IMR-90 (cell line): ENCODE measurements at regions not wholly inside any gene's neighbourhood (a gene's known extent, or its start where the extent isn't known, plus 50 kb on each side); places are given as distances from the start of the nearest gene placed in this dataset.

Experiments used
- ATAC-seq: fragments of 200-7000 bp; cut with Tn5 transposase; 2 replicates; pipeline ENCODE4 v1.9.1; 2020; ENCODE audit warnings: low read depth, mild to moderate bottlenecking, moderate library complexity
- BruUV-seq: library from RNA; stranded (reverse); fragments of 400-500 nt; replicated peaks from 2 replicates; lab custom pipeline; 2021; lab: Mats Ljungman, UMichigan
- CTCF ChIA-PET: fragments of 300-600 bp; formaldehyde crosslinking; extraction: SDS; loops from one replicate; lab custom pipeline; 2021; ENCODE audit warnings: antibody characterized with exemption; lab: Yijun Ruan, JAX
- POLR2A ChIA-PET: fragments of 300-600 bp; sonication (Branson Sonifier 250); formaldehyde crosslinking; loops from one replicate; lab custom pipeline; 2022; ENCODE audit warnings: antibody characterized with exemption; ENCODE audit not compliant: unreplicated experiment; lab: Charles Lee
- DNase-seq: peaks from one replicate; pipeline ENCODE4 v3.0.0; 2013
- H2AFZ ChIP-seq: replicated peaks from 2 replicates; pipeline ENCODE3; 2013; ENCODE audit warnings: low read length, mild to moderate bottlenecking; ENCODE audit not compliant: poor library complexity
- H2AK5ac ChIP-seq: 2 replicates; pipeline ENCODE4 v1.6.1; 2013; ENCODE audit warnings: low read depth, low read length, inconsistent platforms
- H2AK9ac ChIP-seq: replicated peaks from 2 replicates; pipeline ENCODE3; 2013; ENCODE audit warnings: mild to moderate bottlenecking, low read depth, low read length, moderate library complexity; ENCODE audit not compliant: poor library complexity
- H2BK120ac ChIP-seq: 2 replicates; pipeline ENCODE4 v1.6.1; 2013; ENCODE audit warnings: low read depth, low read length, inconsistent platforms
- H2BK15ac ChIP-seq: 3 replicates; pipeline ENCODE4 v1.6.1; 2013; ENCODE audit warnings: low read depth, low read length, inconsistent platforms
- H2BK20ac ChIP-seq: 2 replicates; pipeline ENCODE4 v1.6.1; 2013; ENCODE audit warnings: low read depth, mild to moderate bottlenecking, inconsistent platforms, low read length, moderate library complexity
- H2BK5ac ChIP-seq: 2 replicates; pipeline ENCODE4 v1.6.1; 2013; ENCODE audit warnings: mild to moderate bottlenecking, low read depth, low read length, inconsistent platforms; ENCODE audit not compliant: poor library complexity, severe bottlenecking
- H3K14ac ChIP-seq: replicated peaks from 2 replicates; pipeline ENCODE4 v1.6.1; 2013; ENCODE audit warnings: low read depth, low read length, inconsistent platforms
- H3K18ac ChIP-seq: 2 replicates; pipeline ENCODE4 v1.6.1; 2013; ENCODE audit warnings: low read depth, low read length, control low read depth
- H3K23ac ChIP-seq: 2 replicates; pipeline ENCODE4 v1.6.1; 2013; ENCODE audit warnings: low read depth, low read length, inconsistent platforms
- H3K27ac ChIP-seq: 2 replicates; pipeline ENCODE4 v1.5.1; 2013; ENCODE audit warnings: mild to moderate bottlenecking, control low read depth, low read length; ENCODE audit not compliant: insufficient read depth
- H3K27me3 ChIP-seq: 2 replicates; pipeline ENCODE4 v1.6.1; 2013; ENCODE audit warnings: low read length; ENCODE audit not compliant: control insufficient read depth, insufficient read depth
- H3K36me3 ChIP-seq: 2 replicates; pipeline ENCODE4 v1.6.1; 2013; ENCODE audit warnings: low read length, mixed read lengths; ENCODE audit not compliant: control insufficient read depth, insufficient read depth
- H3K4ac ChIP-seq: 2 replicates; pipeline ENCODE4 v1.6.1; 2013; ENCODE audit warnings: low read depth, low read length, inconsistent platforms
- H3K4me1 ChIP-seq: 2 replicates; pipeline ENCODE4 v1.6.1; 2013; ENCODE audit warnings: low read length, mixed read lengths; ENCODE audit not compliant: control insufficient read depth, insufficient read depth
- H3K4me2 ChIP-seq: 2 replicates; pipeline ENCODE4 v1.6.1; 2013; ENCODE audit warnings: low read depth, mild to moderate bottlenecking, control low read depth, low read length, moderate library complexity
- H3K4me3 ChIP-seq: 2 replicates; pipeline ENCODE4 v1.5.1; 2013; ENCODE audit warnings: low read depth, mild to moderate bottlenecking, control low read depth, low read length, moderate library complexity; ENCODE audit not compliant: insufficient read depth
- H3K56ac ChIP-seq: 2 replicates; pipeline ENCODE4 v1.6.1; 2013; ENCODE audit warnings: low read length, inconsistent platforms; ENCODE audit not compliant: insufficient read depth; ENCODE audit errors: extremely low read depth
- H3K79me1 ChIP-seq, 2 experiments: 2 replicates each; pipeline ENCODE4 v1.6.1; 2013; ENCODE audit warnings: low read length in 2 of 2, inconsistent platforms in 1 of 2, low read depth in 1 of 2
- H3K9ac ChIP-seq: 2 replicates; pipeline ENCODE4 v1.6.1; 2013; ENCODE audit warnings: low read depth, low read length, control low read depth
- H3K9me1 ChIP-seq: 2 replicates; pipeline ENCODE4 v1.6.1; 2013; ENCODE audit warnings: low read length, inconsistent platforms; ENCODE audit not compliant: insufficient read depth
- H3K9me3 ChIP-seq: 2 replicates; pipeline ENCODE4 v1.6.1; 2013; ENCODE audit warnings: low read length; ENCODE audit not compliant: control insufficient read depth, insufficient read depth
- H4K20me1 ChIP-seq: 2 replicates; pipeline ENCODE4 v1.6.1; 2013; ENCODE audit warnings: low read length, inconsistent platforms; ENCODE audit not compliant: insufficient read depth
- H4K5ac ChIP-seq: 2 replicates; pipeline ENCODE4 v1.6.1; 2013; ENCODE audit warnings: mild to moderate bottlenecking, low read depth, low read length, control low read depth
- H4K8ac ChIP-seq, 2 experiments: 2 replicates each; pipeline ENCODE4 v1.6.1; 2013; ENCODE audit warnings: low read depth in 2 of 2, low read length in 2 of 2, control low read depth in 1 of 2, inconsistent platforms in 1 of 2
- H4K91ac ChIP-seq: 2 replicates; pipeline ENCODE4 v1.6.1; 2013; ENCODE audit warnings: low read depth, low read length, inconsistent platforms; ENCODE audit not compliant: insufficient read depth
- CEBPB ChIP-seq: IDR thresholded peaks from 2 replicates; pipeline ENCODE4 v1.6.1; 2012; ENCODE audit warnings: low read depth, low read length, improper control_type of control experiment
- FOS ChIP-seq: fragments of 150-350 bp; IDR thresholded peaks from 2 replicates; pipeline ENCODE4 v1.6.1; 2016; ENCODE audit warnings: low read depth, low read length
- MAZ ChIP-seq: IDR thresholded peaks from 2 replicates; pipeline ENCODE4 v1.6.1; 2012; ENCODE audit warnings: low read depth, mild to moderate bottlenecking, low read length, improper control_type of control experiment, moderate library complexity, borderline replicate concordance
- RAD21 ChIP-seq: IDR thresholded peaks from 2 replicates; pipeline ENCODE4 v1.6.1; 2012; ENCODE audit warnings: low read length, improper control_type of control experiment
- RFX5 ChIP-seq: IDR thresholded peaks from 2 replicates; pipeline ENCODE4 v1.8.0; 2012; ENCODE audit warnings: low read depth, mild to moderate bottlenecking, low read length, moderate library complexity
- USF2 ChIP-seq: fragments of 150-350 bp; IDR thresholded peaks from 2 replicates; pipeline ENCODE4 v1.6.1; 2017; ENCODE audit warnings: mild to moderate bottlenecking, antibody characterized with exemption, low read length, low read depth
- WGBS, 2 experiments: methylation state at CpG; one replicate each; pipeline versions ENCODE4 v1.1.5 to v1.1.7; 2013; ENCODE audit warnings: missing lambda C conversion rate in 2 of 2; ENCODE audit not compliant: insufficient read length in 1 of 2; ENCODE audit errors: extremely low coverage in 2 of 2; 5-methylcytosine and 5-hydroxymethylcytosine counted together
- dilution Hi-C: fragments of 300-500 bp; cut with HindIII; formaldehyde crosslinking; loops from one replicate; pipeline ENCODE4 v1.14.3; 2018; ENCODE audit warnings: low sequenced_read_pairs; ENCODE audit not compliant: unreplicated experiment
- in situ Hi-C: fragments of 300-500 bp; cut with MboI; formaldehyde crosslinking; loops from 3 replicates; pipeline ENCODE4 v1.14.3; 2019; ENCODE audit warnings: low sequenced_read_pairs, inconsistent platforms, mixed read lengths
- intact Hi-C: fragments of 100-400 bp; cut with micrococcal nuclease; formaldehyde crosslinking; loops from 2 replicates; pipeline ENCODE4 v1.10.0; 2022

DNA sequence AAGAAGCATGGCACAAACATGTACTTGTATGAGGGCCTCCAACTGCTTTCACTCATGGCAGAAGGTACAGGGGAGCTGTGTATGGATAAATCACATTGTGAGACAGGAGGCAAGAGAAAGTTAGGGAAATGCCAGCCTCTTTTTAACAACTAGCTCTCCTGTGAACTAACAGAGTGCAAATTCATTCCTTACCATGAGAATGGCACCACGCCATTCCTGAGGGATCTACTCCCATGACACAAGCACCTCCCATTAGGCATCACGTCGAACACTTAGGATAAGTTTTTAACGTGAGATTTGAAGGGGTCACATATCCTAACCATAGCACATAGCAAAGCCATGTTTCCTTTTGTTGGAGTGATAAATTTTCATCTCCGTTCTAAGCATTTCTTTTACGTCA, 747.2 kb upstream of the CHD1 start:
- H3K27ac ChIP-seq: no peak overlapping the region
- in situ Hi-C loops: no loop called here
- no peak overlapping the region for H3K9ac ChIP-seq
- no peak overlapping the region for H2AK9ac ChIP-seq
- H3K56ac ChIP-seq: no peak overlapping the region
- H2BK15ac ChIP-seq: no peak overlapping the region
- dilution Hi-C loops: no loop called here
- H3K4me1 ChIP-seq: no peaks in the 10 kb centered on the region
- BruUV-seq: no TSS peak
- H4K8ac ChIP-seq: no peak overlapping the region
- no peaks in the 10 kb centered on the region for H3K9me3 ChIP-seq
- H3K4ac ChIP-seq: no peak overlapping the region
- H3K23ac ChIP-seq: no peak overlapping the region
- no peak overlapping the region for H3K14ac ChIP-seq
- no peak overlapping the region for H3K4me3 ChIP-seq
- no peaks in the 10 kb centered on the region for H3K27me3 ChIP-seq
- ChIA-PET POLR2A (no interaction called here), CTCF (no interaction called here)
- H3K36me3 ChIP-seq: no peaks in the 10 kb centered on the region
- H3K79me1 ChIP-seq: no peaks in the 10 kb centered on the region
- no peak overlapping the region for H4K5ac ChIP-seq
- intact Hi-C loops: no loop called here
- no peak overlapping the region for H2BK120ac ChIP-seq
- H2BK5ac ChIP-seq: no peak overlapping the region
- no peak overlapping the region for H2AFZ ChIP-seq
- WGBS, 2 experiments: no CpG with 5 or more reads among the region's 6 CpGs
- no peak overlapping the region for H3K18ac ChIP-seq
- TF ChIP-seq FOS (no peak), RAD21 (no peak), USF2 (no peak), CEBPB (no peak), RFX5 (no peak), MAZ (no peak)
- DNase-seq: no peak
- H3K9me1 ChIP-seq: no peaks in the 10 kb centered on the region
- no peak overlapping the region for H4K91ac ChIP-seq
- H4K20me1 ChIP-seq: no peaks in the 10 kb centered on the region
- H2BK20ac ChIP-seq: no peak overlapping the region
- ATAC-seq: no peak
- H3K4me2 ChIP-seq: no peak overlapping the region
- no peak overlapping the region for H2AK5ac ChIP-seq
